ENCODE measurements at regions not wholly inside any gene's neighbourhood (a gene's known extent, or its start where the extent isn't known, plus 50 kb on each side); places are given as distances from the start of the nearest gene placed in this dataset.

DNA sequence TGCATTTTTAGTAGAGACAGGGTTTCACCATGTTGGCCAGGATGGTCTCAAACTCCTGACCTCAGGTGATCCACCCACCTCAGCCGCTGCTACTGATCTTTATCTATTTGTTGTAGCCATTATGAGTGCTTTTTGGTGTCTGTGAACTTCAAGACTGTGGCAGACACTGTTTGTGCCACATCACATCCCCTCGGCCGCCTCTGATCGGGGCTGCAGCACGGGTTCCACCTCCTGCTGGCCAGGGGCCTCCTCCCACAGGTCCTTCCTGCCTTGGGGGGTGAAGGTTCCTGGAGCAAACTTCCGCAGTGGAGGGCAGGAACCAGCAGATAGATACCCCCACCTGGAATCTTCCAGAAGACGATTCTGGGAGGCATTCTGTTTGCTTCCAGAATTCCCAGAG is 98.5 kb downstream of the C9orf50 start:
- Histone ChIP-seq H3K23ac (ENCODE audit: low read depth, low read length) (no peak overlapping the region), H2BK20ac (ENCODE audit: low read depth, low read length) (no peak overlapping the region), H3K4me2 (ENCODE audit: low read depth, low read length) (no peak overlapping the region), H3K27ac (ENCODE audit: insufficient read depth, low read length) (no peak overlapping the region), H3K4me3 (ENCODE audit: insufficient read depth, low read depth, low read length) (no peak overlapping the region), H3K9me1 (ENCODE audit: insufficient read depth, low read length) (no peaks in the 10 kb centered on the region), H3K14ac (replicated peaks; ENCODE audit: low read depth, low read length) (no peak overlapping the region), H3K36me3 (ENCODE audit: control insufficient read depth, insufficient read depth, low read length) (no peaks in the 10 kb centered on the region), H2BK5ac (ENCODE audit: low read depth, low read length, poor library complexity, severe bottlenecking) (no peak overlapping the region), H3K4ac (ENCODE audit: low read depth, low read length) (no peak overlapping the region), H3K27me3 (ENCODE audit: control insufficient read depth, insufficient read depth, low read length) (peaks cover 4% of the 10 kb centered on the region), H4K20me1 (ENCODE audit: insufficient read depth, low read length) (no peaks in the 10 kb centered on the region), H4K8ac (ENCODE audit: low read depth in 2 of 2, low read length in 2 of 2) (no peak overlapping the region), H2AK9ac (replicated peaks; ENCODE audit: low read depth, low read length, poor library complexity) (no peak overlapping the region), H3K9me3 (ENCODE audit: control insufficient read depth, insufficient read depth, low read length) (peaks cover 15% of the 10 kb centered on the region), H3K9ac (ENCODE audit: low read depth, low read length) (no peak overlapping the region), H3K4me1 (ENCODE audit: control insufficient read depth, insufficient read depth, low read length) (no peaks in the 10 kb centered on the region), H4K91ac (ENCODE audit: insufficient read depth, low read depth, low read length) (no peak overlapping the region), H3K18ac (ENCODE audit: low read depth, low read length) (no peak overlapping the region), H3K79me1 (ENCODE audit: low read depth in 1 of 2, low read length in 2 of 2) (no peaks in the 10 kb centered on the region), H2AK5ac (ENCODE audit: low read depth, low read length) (no peak overlapping the region), H2BK15ac (ENCODE audit: low read depth, low read length) (no peak overlapping the region), H2AFZ (replicated peaks; ENCODE audit: low read length, poor library complexity) (no peak overlapping the region), H2BK120ac (ENCODE audit: low read depth, low read length) (no peak overlapping the region), H3K56ac (ENCODE audit: extremely low read depth, insufficient read depth, low read length) (no peak overlapping the region), H4K5ac (ENCODE audit: low read depth, low read length) (no peak overlapping the region)
- ChIA-PET CTCF (no interaction called here), POLR2A (ENCODE audit: unreplicated experiment) (no interaction called here)
- intact Hi-C loops (cut with micrococcal nuclease) (no loop called here), dilution Hi-C loops (cut with HindIII; ENCODE audit: low sequenced_read_pairs, unreplicated experiment) (no loop called here), in situ Hi-C loops (cut with MboI; ENCODE audit: low sequenced_read_pairs) (no loop called here)
- no peak for DNase-seq
- 100% methylated on average over 1 of the region's 7 CpGs; no CpG with 5 or more reads in 1 of the 2 experiments for WGBS, 2 experiments (ENCODE audit: extremely low coverage in 2 of 2, insufficient read length in 1 of 2)
- BruUV-seq (replicated peaks), result no TSS peak
- TF ChIP-seq CHD1 (IDR thresholded peaks at IDR 0.05; ENCODE audit: low read depth, low read length) (no peak), RCOR1 (IDR thresholded peaks at IDR 0.05; ENCODE audit: insufficient replicate concordance, low read length) (no peak), MAFK (IDR thresholded peaks at IDR 0.05; ENCODE audit: low read depth, low read length) (no peak)
- TF ChIP-seq, protein P1, sequence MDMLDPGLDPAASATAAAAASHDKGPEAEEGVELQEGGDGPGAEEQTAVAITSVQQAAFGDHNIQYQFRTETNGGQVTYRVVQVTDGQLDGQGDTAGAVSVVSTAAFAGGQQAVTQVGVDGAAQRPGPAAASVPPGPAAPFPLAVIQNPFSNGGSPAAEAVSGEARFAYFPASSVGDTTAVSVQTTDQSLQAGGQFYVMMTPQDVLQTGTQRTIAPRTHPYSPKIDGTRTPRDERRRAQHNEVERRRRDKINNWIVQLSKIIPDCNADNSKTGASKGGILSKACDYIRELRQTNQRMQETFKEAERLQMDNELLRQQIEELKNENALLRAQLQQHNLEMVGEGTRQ (IDR thresholded peaks at IDR 0.05; ENCODE audit: low read depth, low read length), result no peak
- no peak for ATAC-seq (ENCODE audit: low read depth)
